ENCODE measurements at regions not wholly inside any gene's neighbourhood (a gene's known extent, or its start where the extent isn't known, plus 50 kb on each side); places are given as distances from the start of the nearest gene placed in this dataset.
"Not testable (repeated sequence)": the region's sequence is repeated elsewhere in the genome, so short reads cannot be mapped to it uniquely, and the experiment has no call there.

DNA sequence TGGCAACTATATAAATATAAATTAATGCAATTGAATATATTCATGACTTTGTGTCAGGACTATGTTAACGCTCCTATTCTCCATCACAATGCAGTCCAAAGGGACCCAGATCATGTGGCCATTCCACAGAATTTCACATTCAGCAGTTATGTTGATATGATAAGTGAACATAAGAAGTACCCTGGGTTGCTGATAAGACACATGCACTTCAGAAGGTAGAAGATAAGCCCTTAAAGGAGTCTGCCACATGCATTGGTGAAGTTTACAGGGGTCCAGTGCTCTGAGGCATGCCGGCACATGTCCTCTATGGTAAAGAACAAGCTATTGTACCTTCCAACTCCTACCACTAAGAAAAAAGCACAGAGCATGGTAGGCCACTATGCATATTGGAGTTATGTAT, 76.4 kb downstream of the PHAX start:
- no peak for DNase-seq

GRCh38 chr5:126680191-126680817, 79.6 kb downstream of the PHAX start:
- DNase-seq = peak; percentile 49

DNA sequence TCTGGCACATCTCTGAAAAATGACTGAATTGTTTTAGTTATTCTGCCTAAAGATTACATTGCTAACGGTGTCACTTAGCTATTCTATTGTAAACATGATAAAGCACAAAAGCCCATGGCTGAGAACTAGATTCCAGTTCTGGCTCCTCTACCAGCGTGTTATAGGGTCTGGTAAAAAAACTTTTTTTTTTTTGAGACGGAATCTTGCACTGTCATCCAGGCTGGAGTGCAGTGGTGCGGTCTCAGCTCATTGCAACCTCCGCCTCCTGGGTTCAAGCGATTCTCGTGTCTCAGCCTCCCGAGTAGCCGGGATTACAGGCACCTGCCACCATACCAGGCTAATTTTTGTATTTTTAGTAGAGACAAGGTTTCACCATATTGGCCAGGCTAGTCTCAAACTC, 80.6 kb downstream of the PHAX start:
- DNase-seq = not testable (repeated sequence)

- DNase-seq = no peak
Measured at GRCh38 chr5:126681970-126682369, 81.2 kb downstream of the PHAX start.

- DNase-seq = no peak
Measured at GRCh38 chr5:126682856-126683255, 82.1 kb downstream of the PHAX start.

DNA sequence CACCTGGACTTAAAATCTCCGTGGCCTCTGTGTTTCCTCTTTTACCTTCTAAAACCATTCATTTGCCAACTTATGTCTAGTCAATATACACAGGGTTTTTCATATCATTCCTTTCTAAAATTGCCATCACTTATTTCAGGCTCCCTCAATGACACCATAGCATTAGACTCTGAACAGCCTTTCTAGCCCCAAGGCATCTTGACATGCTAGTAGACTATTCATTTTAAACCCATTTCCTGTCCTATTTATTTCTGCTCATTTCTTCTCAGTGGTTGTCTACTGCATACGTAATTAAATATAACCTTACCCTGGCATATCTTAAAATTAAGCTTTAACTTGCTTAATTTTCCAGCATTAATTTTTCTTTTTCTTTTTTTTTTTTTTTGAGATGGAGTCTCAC, 83.2 kb downstream of the PHAX start:
- DNase-seq = no peak

- DNase-seq = not testable (repeated sequence)
Measured at GRCh38 chr5:126684656-126685442, 84.1 kb downstream of the PHAX start.

- DNase-seq = no peak
Measured at GRCh38 chr5:126686451-126687126, 85.8 kb downstream of the PHAX start.

DNA sequence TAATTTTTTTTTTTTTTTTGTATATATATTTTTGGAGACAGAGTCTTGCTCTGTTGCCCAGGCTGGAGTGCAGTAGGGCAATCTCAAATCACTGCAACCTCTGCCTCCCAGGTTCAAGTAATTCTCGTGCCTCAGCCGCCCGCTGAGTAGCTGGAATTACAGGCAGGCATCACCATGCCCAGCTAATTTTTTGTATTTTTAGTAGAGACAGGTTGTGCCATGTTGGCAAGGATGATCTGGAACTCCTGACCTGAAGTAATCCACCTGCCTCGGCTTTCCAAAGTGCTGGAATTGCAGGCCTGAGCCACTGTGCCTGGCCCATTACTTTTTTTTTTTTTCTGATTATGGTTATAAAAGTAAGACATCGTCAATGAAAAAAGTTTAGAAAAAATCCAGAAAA, 84.0 kb upstream of the LMNB1 start:
- no peak for DNase-seq

DNA sequence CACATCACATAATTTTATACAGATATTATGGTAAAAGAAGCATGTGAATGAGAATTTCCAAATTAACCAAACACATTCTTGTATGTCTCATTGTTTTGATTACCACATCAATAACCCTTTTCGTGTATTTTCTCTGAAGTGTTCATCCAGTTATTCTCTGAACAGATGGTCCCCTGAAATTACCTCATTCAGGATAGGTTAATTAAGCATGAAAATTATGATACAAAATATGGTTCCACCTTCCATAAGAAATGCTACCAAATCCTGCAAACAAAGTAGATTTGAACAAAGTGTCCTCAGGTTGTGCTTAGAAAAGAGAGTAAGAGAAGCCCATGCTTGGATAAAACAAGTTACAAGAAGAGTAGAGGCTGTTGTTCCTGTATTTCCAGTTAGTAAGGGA, 83.1 kb upstream of the LMNB1 start:
- peak; percentile 2 for DNase-seq

DNA sequence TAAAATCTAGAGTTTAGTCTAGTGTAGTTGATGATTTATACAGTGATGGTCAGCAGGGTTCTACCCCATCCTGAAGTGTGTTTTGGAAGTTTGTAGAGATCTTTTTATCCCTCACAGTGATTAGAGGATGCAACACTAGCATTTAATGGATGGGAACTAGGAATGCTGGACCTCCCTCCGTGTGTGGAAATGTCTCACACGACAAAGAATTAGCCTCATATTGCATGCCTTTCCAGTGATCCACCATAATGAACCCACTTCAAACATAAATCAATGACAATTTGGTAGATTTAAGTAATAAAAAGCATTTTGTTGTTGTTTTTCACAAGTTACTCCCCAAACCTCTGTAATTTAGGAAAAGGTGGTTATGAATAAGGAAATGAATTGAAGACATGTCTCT, 82.5 kb upstream of the LMNB1 start:
- no peak for DNase-seq

DNA sequence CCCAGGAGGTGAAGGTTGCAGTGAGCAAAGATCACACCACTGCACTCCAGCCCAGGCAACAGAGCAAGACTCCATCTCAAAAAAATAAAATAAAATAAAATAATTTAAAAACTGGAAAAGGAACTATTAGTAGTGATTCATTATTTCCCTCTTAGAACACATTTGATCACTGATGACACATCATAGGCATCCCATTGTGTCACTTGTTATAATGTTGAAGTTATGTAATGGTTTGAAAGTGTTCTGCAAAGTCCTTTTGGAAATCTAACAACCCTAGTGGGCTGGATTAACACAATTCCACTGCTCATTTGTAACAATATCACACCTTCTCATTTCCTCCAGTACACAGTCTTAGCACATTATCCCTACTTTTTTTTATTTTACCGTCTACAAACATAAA, 81.8 kb upstream of the LMNB1 start:
- no peak for DNase-seq

DNA sequence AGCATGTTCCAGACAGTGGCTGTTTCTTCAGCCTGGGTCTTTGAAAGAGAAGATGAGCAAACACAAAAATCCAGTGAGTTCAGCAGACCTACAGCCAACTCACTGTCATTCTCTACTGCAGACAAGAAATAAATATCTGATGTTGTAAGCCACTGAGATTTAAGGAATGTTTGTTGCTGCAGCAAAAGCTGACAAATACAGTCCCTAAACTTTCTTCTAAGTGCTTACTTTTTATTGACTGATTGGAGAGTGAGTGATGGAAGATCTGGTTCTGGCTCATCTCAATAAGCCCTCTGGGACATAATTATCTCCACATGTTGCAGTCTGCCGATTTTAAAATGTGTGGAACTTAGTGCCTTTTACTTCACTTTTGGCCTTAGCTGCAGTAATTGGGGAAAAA, 69.9 kb upstream of the LMNB1 start:
- no peak for DNase-seq

DNA sequence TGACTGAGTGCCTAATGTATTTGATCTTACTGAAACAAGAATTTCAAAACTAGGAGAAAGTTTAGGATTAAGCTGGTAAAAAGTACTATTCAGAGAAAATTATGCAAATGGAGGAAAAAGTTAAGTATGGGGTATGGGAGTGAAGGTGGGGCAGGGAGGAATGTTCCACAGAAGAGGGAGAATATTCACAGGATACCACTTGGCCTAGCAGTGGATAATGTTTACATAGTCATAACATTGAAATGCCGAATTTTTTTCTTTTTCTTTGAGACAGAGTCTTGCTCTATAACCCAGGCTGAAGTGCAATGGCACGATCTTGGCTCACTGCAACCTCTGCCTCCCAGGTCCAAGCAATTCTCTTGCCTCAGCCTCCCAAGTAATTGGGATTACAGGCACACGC, 61.2 kb upstream of the LMNB1 start:
- DNase-seq = no peak

- no peak for DNase-seq
Measured at GRCh38 chr5:126716861-126717260, 60.1 kb upstream of the LMNB1 start.

DNA sequence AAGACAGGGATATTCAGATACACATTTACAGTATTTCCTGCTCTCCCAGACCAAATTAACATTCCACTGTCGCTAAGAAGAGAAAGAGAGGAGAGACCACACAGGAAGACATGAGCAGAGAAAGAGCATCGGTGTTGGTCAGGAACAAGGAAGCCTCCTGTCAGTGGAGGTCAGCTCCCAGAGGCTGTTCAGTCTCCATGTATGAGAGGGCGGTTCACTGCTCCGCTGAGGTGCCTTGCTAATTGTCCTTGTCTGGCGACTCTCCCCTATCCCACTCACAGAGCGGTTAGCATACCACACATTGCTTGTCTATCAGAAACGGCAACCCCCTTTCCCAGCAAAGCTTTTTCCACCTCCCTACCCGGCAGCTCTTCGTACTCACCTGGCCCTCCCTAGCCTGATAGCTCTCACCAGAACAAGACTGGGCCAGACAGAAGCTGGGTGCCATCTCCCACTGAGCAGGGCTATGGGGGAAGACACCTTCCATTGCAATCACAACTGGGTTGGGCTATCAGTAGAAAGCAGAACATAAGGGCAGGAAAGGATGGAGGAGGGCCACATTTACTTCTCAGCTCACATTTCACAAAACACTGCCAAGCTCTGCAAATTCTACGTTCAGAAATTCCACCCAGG, 58.6 kb upstream of the LMNB1 start:
- DNase-seq = peak; percentile 68

DNA sequence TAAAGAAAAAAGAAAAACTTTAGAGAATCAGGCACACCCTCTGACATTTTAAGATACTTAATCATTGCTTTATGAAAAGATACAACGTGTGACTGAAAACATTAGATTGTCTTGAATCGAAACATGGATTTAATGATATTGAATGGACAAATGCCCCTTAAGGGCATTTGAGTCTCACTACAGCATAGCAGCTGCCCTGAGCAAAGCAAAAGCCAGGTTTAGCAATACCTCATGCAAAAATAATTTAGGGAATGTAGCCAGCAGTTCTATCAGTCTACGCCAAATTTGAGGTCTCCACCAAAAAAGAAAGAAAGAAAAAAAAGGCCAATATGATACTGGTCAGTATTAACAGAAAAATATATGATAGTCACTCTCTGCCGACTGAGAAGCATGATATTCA, 56.6 kb upstream of the LMNB1 start:
- no peak for DNase-seq

DNA sequence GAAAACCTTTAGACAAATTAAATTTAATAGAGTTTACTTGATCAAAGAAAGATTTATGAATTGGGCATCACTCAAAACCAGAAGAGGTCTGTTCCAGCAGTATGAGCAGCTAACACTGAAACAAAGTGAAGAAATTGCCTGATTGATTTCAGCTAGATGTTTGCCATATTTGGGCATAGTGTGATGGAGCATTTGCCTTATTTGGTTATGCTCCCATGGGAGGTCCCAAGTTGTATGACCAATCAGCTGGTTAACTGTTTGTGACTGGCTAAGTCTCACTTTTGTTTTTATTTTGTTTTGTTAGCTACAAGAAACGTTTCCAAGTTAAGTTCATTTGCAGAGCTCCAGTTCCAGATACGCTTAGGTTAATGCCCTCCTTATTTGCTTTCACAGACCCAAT, 53.3 kb upstream of the LMNB1 start:
- no peak for DNase-seq
